WERI-Rb-1 (cell line): ENCODE measurements at regions not wholly inside any gene's neighbourhood (a gene's known extent, or its start where the extent isn't known, plus 50 kb on each side); places are given as distances from the start of the nearest gene placed in this dataset.
"Not testable (repeated sequence)": the region's sequence is repeated elsewhere in the genome, so short reads cannot be mapped to it uniquely, and the experiment has no call there.

Experiments used
- DNase-seq: peaks from one replicate; pipeline ENCODE4 v3.0.0-alpha.2; 2020
- H3K27ac ChIP-seq: fragments of 250-450 bp; sonication (Bioruptor Pico); 2 replicates; pipeline ENCODE4 v1.5.1; 2020; ENCODE audit warnings: mild to moderate bottlenecking, moderate library complexity
- H3K27me3 ChIP-seq: fragments of 250-450 bp; sonication (Bioruptor Pico); 2 replicates; pipeline ENCODE4 v1.5.1; 2021; ENCODE audit warnings: mild to moderate bottlenecking, low read depth, moderate library complexity; ENCODE audit not compliant: insufficient read depth, severe bottlenecking
- H3K36me3 ChIP-seq: fragments of 250-450 bp; sonication (Bioruptor Pico); 2 replicates; pipeline ENCODE4 v1.5.1; 2020; ENCODE audit warnings: mild to moderate bottlenecking, moderate library complexity
- H3K4me3 ChIP-seq: 2 replicates; pipeline ENCODE4 v1.5.1; 2011; ENCODE audit warnings: low read depth, mild to moderate bottlenecking, control low read depth, low read length
- H3K9me3 ChIP-seq: fragments of 250-450 bp; sonication (Bioruptor Pico); 2 replicates; pipeline ENCODE4 v1.5.1; 2021; ENCODE audit warnings: mild to moderate bottlenecking, moderate library complexity; ENCODE audit not compliant: severe bottlenecking
- CTCF ChIP-seq: IDR thresholded peaks from 2 replicates; pipeline ENCODE4 v1.5.1; 2011; ENCODE audit warnings: low read depth, mild to moderate bottlenecking, control low read depth, inconsistent platforms, low read length

GRCh38 chr4:34469516-34469915 is 1774.8 kb downstream of the ARAP2 start:
- TF ChIP-seq CTCF, result no peak
- H3K36me3 ChIP-seq, result no peaks in the 10 kb centered on the region
- no peak overlapping the region for H3K4me3 ChIP-seq
- no peaks in the 10 kb centered on the region for H3K27me3 ChIP-seq
- no peak for DNase-seq
- no peak overlapping the region for H3K27ac ChIP-seq
- H3K9me3 ChIP-seq, result no peaks in the 10 kb centered on the region

DNA sequence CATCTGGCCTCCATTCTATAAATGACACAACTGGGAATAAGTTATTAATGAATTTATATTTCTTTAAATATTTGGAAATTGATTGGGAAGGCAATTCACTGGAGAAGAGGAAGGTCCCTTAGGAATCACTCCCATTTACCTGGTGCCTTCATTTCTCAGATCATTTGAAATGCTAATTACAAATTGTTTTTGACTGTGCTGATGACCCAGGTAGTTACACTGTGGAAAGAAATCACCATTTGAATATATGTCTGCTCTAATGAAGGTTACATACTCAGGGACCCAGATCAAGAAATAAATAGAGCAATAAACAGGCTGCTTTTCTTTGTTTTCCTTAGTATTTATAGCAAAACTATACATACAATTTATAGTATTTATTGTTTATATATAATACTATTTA is 1759.1 kb downstream of the ARAP2 start:
- no peaks in the 10 kb centered on the region for H3K36me3 ChIP-seq
- DNase-seq, result no peak
- H3K9me3 ChIP-seq, result no peaks in the 10 kb centered on the region
- no peaks in the 10 kb centered on the region for H3K27me3 ChIP-seq
- H3K4me3 ChIP-seq, result no peak overlapping the region
- H3K27ac ChIP-seq, result no peak overlapping the region
- TF ChIP-seq CTCF, result no peak

- Histone ChIP-seq H3K27me3 (no peaks in the 10 kb centered on the region), H3K36me3 (no peaks in the 10 kb centered on the region), H3K4me3 (no peak overlapping the region), H3K27ac (no peak overlapping the region), H3K9me3 (no peaks in the 10 kb centered on the region)
- no peak for DNase-seq
- no peak for TF ChIP-seq CTCF
Measured at GRCh38 chr4:34486461-34487363, 1757.6 kb downstream of the ARAP2 start.

DNA sequence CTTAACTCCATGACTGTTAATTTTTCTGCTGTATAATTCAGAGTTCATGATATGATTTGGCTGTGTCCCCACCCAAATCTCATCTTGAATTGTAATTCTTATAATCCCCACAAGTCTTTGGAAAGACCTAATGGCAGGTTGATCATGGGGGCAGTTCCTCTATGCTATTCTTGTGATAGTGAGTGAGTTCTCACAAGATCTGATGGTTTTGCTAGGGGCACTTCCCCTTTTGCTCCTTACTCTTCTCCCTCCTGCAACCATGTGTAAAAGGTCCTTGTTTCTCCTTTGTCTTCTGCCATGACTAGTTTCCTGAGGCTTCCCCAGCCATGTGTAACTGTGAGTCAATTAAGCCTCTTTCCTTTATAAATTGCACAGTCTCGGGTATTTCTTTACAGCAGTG is 1751.9 kb downstream of the ARAP2 start:
- DNase-seq, result no peak
- Histone ChIP-seq H3K36me3 (no peaks in the 10 kb centered on the region), H3K27me3 (no peaks in the 10 kb centered on the region), H3K9me3 (no peaks in the 10 kb centered on the region), H3K4me3 (no peak overlapping the region), H3K27ac (no peak overlapping the region)
- no peak for TF ChIP-seq CTCF

GRCh38 chr4:34502086-34502485 is 1742.2 kb downstream of the ARAP2 start:
- TF ChIP-seq CTCF, result no peak
- Histone ChIP-seq H3K27ac (no peak overlapping the region), H3K4me3 (no peak overlapping the region), H3K9me3 (no peaks in the 10 kb centered on the region), H3K36me3 (no peaks in the 10 kb centered on the region), H3K27me3 (no peaks in the 10 kb centered on the region)
- DNase-seq, result no peak

DNA sequence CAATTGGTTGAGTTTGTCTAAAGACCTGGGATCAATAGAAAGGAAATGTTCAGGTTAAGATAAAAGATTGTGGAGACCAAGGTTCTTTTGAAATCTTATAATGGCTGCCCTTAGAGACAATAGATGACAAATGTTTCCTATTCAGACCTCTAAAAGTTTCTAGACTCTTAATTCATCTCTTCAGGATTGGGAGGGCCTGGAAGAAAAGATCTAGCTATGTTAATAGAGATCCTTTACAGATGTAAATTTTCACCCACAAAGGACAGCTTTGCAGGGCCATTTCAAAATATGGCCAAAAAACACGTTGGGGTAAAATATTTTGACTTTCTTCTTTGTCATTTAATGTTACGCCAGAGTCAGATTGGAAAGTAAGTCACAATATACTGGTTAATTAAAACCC is 1739.6 kb downstream of the ARAP2 start:
- not testable (repeated sequence) for DNase-seq, H3K36me3 ChIP-seq, H3K27me3 ChIP-seq, H3K4me3 ChIP-seq, H3K27ac ChIP-seq, H3K9me3 ChIP-seq

GRCh38 chr4:34506511-34507092 is 1737.7 kb downstream of the ARAP2 start:
- not testable (repeated sequence) for H3K27ac ChIP-seq, DNase-seq, H3K4me3 ChIP-seq, H3K27me3 ChIP-seq, H3K9me3 ChIP-seq, H3K36me3 ChIP-seq
